Thoracic aorta (tissue), 2 donors: ENCODE measurements at regions not wholly inside any gene's neighbourhood (a gene's known extent, or its start where the extent isn't known, plus 50 kb on each side); places are given as distances from the start of the nearest gene placed in this dataset.
"Not testable (repeated sequence)": the region's sequence is repeated elsewhere in the genome, so short reads cannot be mapped to it uniquely, and the experiment has no call there.

Source experiments
- ATAC-seq: fragments of 150-250 bp; one replicate; pipeline ENCODE4 v1.8.0; 2017; ENCODE audit warnings: low read depth; ENCODE audit not compliant: insufficient number of reproducible peaks, low FRiP score
- DNase-seq: peaks from one replicate; pipeline ENCODE4 v3.0.0-alpha.2; 2020; ENCODE audit warnings: low spot score
- H3K27ac ChIP-seq, 2 donors: fragments of 200-600 bp; sonication (generic); 1 replicate in 1 of 2; 2 replicates in 1 of 2; pipeline ENCODE4 v1.5.1; 2016; ENCODE audit warnings: mild to moderate bottlenecking in 2 of 2, moderate library complexity in 2 of 2
- H3K27me3 ChIP-seq: fragments of 200-600 bp; sonication (generic); replicated peaks from 2 replicates; pipeline ENCODE4 v1.6.0; 2016; ENCODE audit warnings: mild to moderate bottlenecking; ENCODE audit not compliant: insufficient read depth
- H3K36me3 ChIP-seq: fragments of 200-600 bp; sonication (generic); one replicate; pipeline ENCODE4 v1.5.1; 2016
- H3K4me1 ChIP-seq, 2 donors: fragments of 200-600 bp; sonication (generic); 1 replicate in 1 of 2; 2 replicates in 1 of 2; pipeline versions ENCODE4 v1.5.1 to v1.6.0; 2016; ENCODE audit warnings: low read depth in 2 of 2, mild to moderate bottlenecking in 1 of 2; ENCODE audit not compliant: control insufficient read depth in 1 of 2
- H3K4me3 ChIP-seq: fragments of 200-600 bp; sonication (generic); 2 replicates; pipeline ENCODE4 v1.5.1; 2016; ENCODE audit warnings: mild to moderate bottlenecking
- H3K9me3 ChIP-seq: fragments of 200-600 bp; sonication (generic); 2 replicates; pipeline ENCODE4 v1.5.1; 2016
- CTCF ChIP-seq: fragments of 200-600 bp; sonication (generic); IDR thresholded peaks from one replicate; pipeline ENCODE4 v1.5.1; 2019; ENCODE audit warnings: antibody characterized with exemption

- DNase-seq (no peak), ATAC-seq (no peak)
- H3K9me3 ChIP-seq = no peaks in the 10 kb centered on the region
- no peaks in the 10 kb centered on the region for H3K36me3 ChIP-seq
- H3K4me1 ChIP-seq = no peaks in the 10 kb centered on the region
- H3K4me3 ChIP-seq = no peak overlapping the region
- no peak overlapping the region for H3K27ac ChIP-seq
- TF ChIP-seq CTCF = no peak
- H3K27me3 ChIP-seq = no peaks in the 10 kb centered on the region
Measured at GRCh38 chrX:3806630-3807029, 93.2 kb upstream of the PRKX start.

DNA sequence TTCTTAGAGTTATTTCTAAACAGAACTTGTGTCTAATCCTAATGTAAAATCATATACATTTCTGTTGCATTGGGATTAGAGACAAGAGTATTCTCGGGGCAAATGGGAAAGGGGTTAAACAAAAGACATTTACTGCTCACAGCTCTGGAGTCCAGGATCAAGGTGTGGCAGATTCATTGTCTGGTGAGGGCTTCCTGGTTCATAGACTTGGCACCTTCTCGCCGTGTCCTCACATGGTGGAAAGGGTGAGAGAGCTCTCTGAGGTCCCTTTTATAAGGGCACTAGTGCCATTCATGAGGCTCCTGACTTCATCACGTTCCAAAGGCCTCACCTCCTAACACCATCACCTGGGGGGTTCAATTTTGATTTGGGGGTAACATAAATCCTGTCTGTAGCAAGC lies 90.3 kb upstream of the PRKX start:
- Histone ChIP-seq H3K4me1 (no peaks in the 10 kb centered on the region), H3K27me3 (no peaks in the 10 kb centered on the region), H3K4me3 (no peak overlapping the region), H3K36me3 (no peaks in the 10 kb centered on the region), H3K27ac (no peak overlapping the region), H3K9me3 (no peaks in the 10 kb centered on the region)
- DNase-seq (no peak), ATAC-seq (no peak)
- no peak for TF ChIP-seq CTCF

DNA sequence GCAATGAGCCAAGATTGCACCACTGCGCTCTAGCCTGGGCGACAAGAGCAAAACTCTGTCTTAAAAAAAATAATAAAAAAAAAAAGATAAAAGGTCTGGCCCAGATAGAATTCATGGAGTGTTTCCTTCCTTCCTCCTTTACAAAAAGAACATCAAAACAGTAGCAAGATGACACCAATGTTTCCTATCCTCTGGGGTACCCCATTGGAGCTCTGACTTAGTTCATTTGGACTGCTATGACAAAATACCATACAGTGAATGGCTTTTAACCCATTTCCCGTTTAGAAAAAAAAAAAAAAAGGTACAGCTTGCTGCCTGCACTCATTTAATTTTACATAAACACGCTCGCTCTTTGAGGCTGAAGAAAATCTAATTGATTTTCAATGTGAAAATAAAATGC lies 89.9 kb upstream of the PRKX start:
- Histone ChIP-seq H3K27ac (no peak overlapping the region), H3K4me3 (no peak overlapping the region), H3K9me3 (no peaks in the 10 kb centered on the region), H3K36me3 (no peaks in the 10 kb centered on the region), H3K27me3 (no peaks in the 10 kb centered on the region), H3K4me1 (no peaks in the 10 kb centered on the region)
- no peak for TF ChIP-seq CTCF
- ATAC-seq = no peak
- no peak for DNase-seq

DNA sequence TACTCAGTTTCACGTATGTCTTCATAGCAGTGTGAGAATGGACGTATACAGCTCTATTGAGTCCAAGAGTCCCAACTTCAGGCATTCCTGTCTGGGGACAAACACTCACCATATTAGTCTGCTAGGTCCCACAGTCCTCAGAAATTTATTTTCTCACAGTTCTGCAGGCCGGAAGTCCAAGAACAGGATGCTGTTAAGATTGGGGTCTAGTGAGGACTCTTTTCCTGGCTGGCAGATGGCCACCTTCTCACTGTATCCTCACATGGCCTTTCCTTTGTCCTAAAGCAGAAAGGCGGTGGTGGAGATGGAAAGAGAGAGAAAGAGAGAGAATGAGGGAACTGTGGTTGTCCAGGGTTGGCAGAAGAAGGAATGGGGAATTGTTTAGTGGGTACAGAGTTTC lies 82.0 kb upstream of the PRKX start:
- not testable (repeated sequence) for H3K9me3 ChIP-seq

DNA sequence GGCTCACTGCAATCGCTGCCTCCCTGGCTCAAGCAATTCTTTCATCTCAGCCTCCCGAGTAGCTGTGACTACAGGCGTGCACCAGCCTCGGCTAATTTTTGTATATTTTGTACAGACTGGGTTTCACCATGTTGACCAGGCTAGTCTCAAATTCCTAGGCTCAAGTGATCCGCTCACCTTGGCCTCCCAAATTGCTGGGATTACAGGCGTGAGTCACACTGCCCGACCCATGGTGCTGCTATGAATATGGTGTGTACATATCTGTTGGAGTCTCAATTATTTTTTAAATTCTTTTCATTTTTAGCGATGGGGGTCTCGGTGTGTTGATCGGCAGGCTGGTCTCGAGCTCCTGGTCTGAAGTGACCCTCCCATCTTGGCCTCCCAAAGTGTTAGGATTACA lies 78.0 kb upstream of the PRKX start:
- Histone ChIP-seq H3K4me3 (no peak overlapping the region), H3K27me3 (no peaks in the 10 kb centered on the region), H3K27ac (no peak overlapping the region)

More for the DNA sequence above, 82.0 kb upstream of the PRKX start:
- not testable (repeated sequence) for ATAC-seq, H3K4me3 ChIP-seq, DNase-seq, H3K36me3 ChIP-seq, H3K27me3 ChIP-seq, H3K27ac ChIP-seq, H3K4me1 ChIP-seq

More for the DNA sequence above, 78.0 kb upstream of the PRKX start:
- DNase-seq = no peak
- no peaks in the 10 kb centered on the region for H3K9me3 ChIP-seq
- ATAC-seq = no peak
- no peaks in the 10 kb centered on the region for H3K4me1 ChIP-seq
- no peak for TF ChIP-seq CTCF
- no peaks in the 10 kb centered on the region for H3K36me3 ChIP-seq
